SU-DHL-6 (cell line): ENCODE measurements at regions not wholly inside any gene's neighbourhood (a gene's known extent, or its start where the extent isn't known, plus 50 kb on each side); places are given as distances from the start of the nearest gene placed in this dataset.

Experiments
- EZH2phosphoT487 ChIP-seq: fragments of 200-600 bp; sonication (generic), shearing (Covaris generic); conservative IDR thresholded peaks from 2 replicates; pipeline ENCODE4 v1.6.1; 2018; ENCODE audit warnings: mild to moderate bottlenecking, antibody characterized with exemption, low read length, moderate library complexity, mixed read lengths
- TF ChIP-seq, protein P1 (sequence below): fragments of 200-600 bp; sonication (generic); IDR thresholded peaks from one replicate; pipeline ENCODE4 v1.5.1; 2017; ENCODE audit warnings: antibody characterized with exemption, mild to moderate bottlenecking, low read length, moderate library complexity; ENCODE audit not compliant: insufficient read depth, poor library complexity, severe bottlenecking

- TF ChIP-seq, protein P1, sequence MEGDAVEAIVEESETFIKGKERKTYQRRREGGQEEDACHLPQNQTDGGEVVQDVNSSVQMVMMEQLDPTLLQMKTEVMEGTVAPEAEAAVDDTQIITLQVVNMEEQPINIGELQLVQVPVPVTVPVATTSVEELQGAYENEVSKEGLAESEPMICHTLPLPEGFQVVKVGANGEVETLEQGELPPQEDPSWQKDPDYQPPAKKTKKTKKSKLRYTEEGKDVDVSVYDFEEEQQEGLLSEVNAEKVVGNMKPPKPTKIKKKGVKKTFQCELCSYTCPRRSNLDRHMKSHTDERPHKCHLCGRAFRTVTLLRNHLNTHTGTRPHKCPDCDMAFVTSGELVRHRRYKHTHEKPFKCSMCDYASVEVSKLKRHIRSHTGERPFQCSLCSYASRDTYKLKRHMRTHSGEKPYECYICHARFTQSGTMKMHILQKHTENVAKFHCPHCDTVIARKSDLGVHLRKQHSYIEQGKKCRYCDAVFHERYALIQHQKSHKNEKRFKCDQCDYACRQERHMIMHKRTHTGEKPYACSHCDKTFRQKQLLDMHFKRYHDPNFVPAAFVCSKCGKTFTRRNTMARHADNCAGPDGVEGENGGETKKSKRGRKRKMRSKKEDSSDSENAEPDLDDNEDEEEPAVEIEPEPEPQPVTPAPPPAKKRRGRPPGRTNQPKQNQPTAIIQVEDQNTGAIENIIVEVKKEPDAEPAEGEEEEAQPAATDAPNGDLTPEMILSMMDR: no peak
- TF ChIP-seq EZH2phosphoT487: no peak
These were observed 535.3 kb upstream of the HS3ST5 start for GRCh38 chr6:114878091-114878490.
